Suppressor macrophage (primary cell): ENCODE measurements at regions not wholly inside any gene's neighbourhood (a gene's known extent, or its start where the extent isn't known, plus 50 kb on each side); places are given as distances from the start of the nearest gene placed in this dataset.

Source experiments
- DNase-seq, 4 experiments: peaks; one replicate each; pipeline ENCODE4 v3.0.0-alpha.2; 2020 to 2022

GRCh38 chr10:37685741-37686683 is 171.4 kb downstream of the ZNF248 start:
- DNase-seq, result no peak

- DNase-seq, result no peak
Observed at GRCh38 chr10:37684765-37685164, 172.6 kb downstream of the ZNF248 start.

- no peak for DNase-seq
Observed at GRCh38 chr10:37682617-37683016, 174.8 kb downstream of the ZNF248 start.

- DNase-seq, result no peak
Observed at GRCh38 chr10:37681617-37681999, 175.8 kb downstream of the ZNF248 start.

GRCh38 chr10:37680716-37681616 is 176.4 kb downstream of the ZNF248 start:
- no peak for DNase-seq

GRCh38 chr10:37680243-37680683 is 177.1 kb downstream of the ZNF248 start:
- DNase-seq, result no peak

GRCh38 chr10:37679465-37679864 is 177.9 kb downstream of the ZNF248 start:
- DNase-seq, result no peak

GRCh38 chr10:37675449-37675848 is 182.0 kb downstream of the ZNF248 start:
- DNase-seq, result no peak

GRCh38 chr10:37671802-37672201 is 185.6 kb downstream of the ZNF248 start:
- no peak for DNase-seq

GRCh38 chr10:37667736-37668135 is 189.7 kb downstream of the ZNF248 start:
- DNase-seq, result no peak

- DNase-seq, result no peak
Observed at GRCh38 chr10:37654466-37654865, 202.9 kb downstream of the ZNF248 start.

GRCh38 chr10:37643187-37643586 is 214.2 kb downstream of the ZNF248 start:
- DNase-seq, result no peak

GRCh38 chr10:37640301-37640700 is 217.1 kb downstream of the ZNF248 start:
- DNase-seq, result no peak

- DNase-seq, result no peak
Observed at GRCh38 chr10:37639200-37639599, 218.2 kb downstream of the ZNF248 start.

GRCh38 chr10:37638569-37638968 is 218.8 kb downstream of the ZNF248 start:
- no peak for DNase-seq

- no peak for DNase-seq
Observed at GRCh38 chr10:37634351-37634880, 223.0 kb downstream of the ZNF248 start.

- no peak for DNase-seq
Observed at GRCh38 chr10:37632641-37633040, 224.8 kb downstream of the ZNF248 start.

GRCh38 chr10:37623506-37623905 is 233.9 kb downstream of the ZNF248 start:
- DNase-seq, result no peak

GRCh38 chr10:37619336-37619735 is 238.1 kb downstream of the ZNF248 start:
- DNase-seq, result no peak

GRCh38 chr10:37588299-37588698 is 269.1 kb downstream of the ZNF248 start:
- no peak for DNase-seq

GRCh38 chr10:37584643-37585042 is 272.8 kb downstream of the ZNF248 start:
- DNase-seq, result no peak

GRCh38 chr10:37582237-37582636 is 275.2 kb downstream of the ZNF248 start:
- DNase-seq, result no peak

GRCh38 chr10:37576154-37576553 is 281.3 kb downstream of the ZNF248 start:
- no peak for DNase-seq
